ENCODE measurements at regions not wholly inside any gene's neighbourhood (a gene's known extent, or its start where the extent isn't known, plus 50 kb on each side); places are given as distances from the start of the nearest gene placed in this dataset.

DNA sequence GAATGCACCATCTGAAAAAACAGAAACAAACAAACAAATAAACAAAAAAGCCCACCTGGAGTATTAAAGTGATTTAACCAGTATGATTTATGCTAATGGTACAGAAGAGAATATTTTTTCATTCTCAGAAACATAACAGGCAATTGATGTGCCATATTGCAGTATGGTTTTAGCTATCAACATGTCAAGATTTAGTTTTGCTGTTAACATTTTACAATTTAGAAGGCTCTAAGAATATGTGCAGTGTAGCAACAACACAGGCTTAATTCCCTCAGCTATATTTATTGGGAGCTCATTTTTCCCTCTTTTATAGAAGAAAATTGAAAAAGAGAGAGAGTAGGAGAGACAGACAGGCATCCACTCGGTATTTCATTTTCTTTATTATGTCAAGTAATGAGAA, 1022.7 kb upstream of the CITED2 start:
- TF ChIP-seq RAD21 (conservative IDR thresholded peaks at IDR 0.05) = no peak
- TF ChIP-seq REST (IDR thresholded peaks at IDR 0.05; ENCODE audit: borderline replicate concordance) = no peak
- TF ChIP-seq SMC3 (conservative IDR thresholded peaks at IDR 0.05; ENCODE audit: poor library complexity) = no peak
- no peak for TF ChIP-seq MXI1 (conservative IDR thresholded peaks at IDR 0.05; ENCODE audit: poor library complexity, severe bottlenecking)
- TF ChIP-seq EZH2 (IDR thresholded peaks at IDR 0.05; ENCODE audit: borderline replicate concordance, insufficient read depth, low read length, poor library complexity, severe bottlenecking) = no peak
- TF ChIP-seq, protein P1, sequence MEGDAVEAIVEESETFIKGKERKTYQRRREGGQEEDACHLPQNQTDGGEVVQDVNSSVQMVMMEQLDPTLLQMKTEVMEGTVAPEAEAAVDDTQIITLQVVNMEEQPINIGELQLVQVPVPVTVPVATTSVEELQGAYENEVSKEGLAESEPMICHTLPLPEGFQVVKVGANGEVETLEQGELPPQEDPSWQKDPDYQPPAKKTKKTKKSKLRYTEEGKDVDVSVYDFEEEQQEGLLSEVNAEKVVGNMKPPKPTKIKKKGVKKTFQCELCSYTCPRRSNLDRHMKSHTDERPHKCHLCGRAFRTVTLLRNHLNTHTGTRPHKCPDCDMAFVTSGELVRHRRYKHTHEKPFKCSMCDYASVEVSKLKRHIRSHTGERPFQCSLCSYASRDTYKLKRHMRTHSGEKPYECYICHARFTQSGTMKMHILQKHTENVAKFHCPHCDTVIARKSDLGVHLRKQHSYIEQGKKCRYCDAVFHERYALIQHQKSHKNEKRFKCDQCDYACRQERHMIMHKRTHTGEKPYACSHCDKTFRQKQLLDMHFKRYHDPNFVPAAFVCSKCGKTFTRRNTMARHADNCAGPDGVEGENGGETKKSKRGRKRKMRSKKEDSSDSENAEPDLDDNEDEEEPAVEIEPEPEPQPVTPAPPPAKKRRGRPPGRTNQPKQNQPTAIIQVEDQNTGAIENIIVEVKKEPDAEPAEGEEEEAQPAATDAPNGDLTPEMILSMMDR (IDR thresholded peaks at IDR 0.05; ENCODE audit: poor library complexity, severe bottlenecking) = no peak
- TF ChIP-seq EP300 (conservative IDR thresholded peaks at IDR 0.05; ENCODE audit: poor library complexity, severe bottlenecking) = no peak
- H3K4me3 ChIP-seq (ENCODE audit: low read length) = no peak overlapping the region
- no peak overlapping the region for H2AFZ ChIP-seq (ENCODE audit: low read depth, low read length)
- no peaks in the 10 kb centered on the region for H3K9me2 ChIP-seq (ENCODE audit: insufficient read depth, low read length)
- H3K9ac ChIP-seq (ENCODE audit: low read length) = no peak overlapping the region
- H3F3A ChIP-seq (ENCODE audit: insufficient read depth, low read length, poor library complexity, severe bottlenecking) = no peaks in the 10 kb centered on the region
- H3K79me2 ChIP-seq (replicated peaks; ENCODE audit: insufficient read depth, low read length) = no peaks in the 10 kb centered on the region
- no peaks in the 10 kb centered on the region for H4K20me1 ChIP-seq (ENCODE audit: insufficient read depth)
- H3K4me2 ChIP-seq (ENCODE audit: low read length) = peak overlapping the region; percentile 13
- H3K27me3 ChIP-seq (ENCODE audit: insufficient read depth, low read depth, low read length) = no peaks in the 10 kb centered on the region
- H3K27ac ChIP-seq (ENCODE audit: low read length) = no peak overlapping the region
- no peaks in the 10 kb centered on the region for H3K9me3 ChIP-seq (ENCODE audit: low read length)
- no peaks in the 10 kb centered on the region for H3K36me3 ChIP-seq (ENCODE audit: insufficient read depth, low read length)

DNA sequence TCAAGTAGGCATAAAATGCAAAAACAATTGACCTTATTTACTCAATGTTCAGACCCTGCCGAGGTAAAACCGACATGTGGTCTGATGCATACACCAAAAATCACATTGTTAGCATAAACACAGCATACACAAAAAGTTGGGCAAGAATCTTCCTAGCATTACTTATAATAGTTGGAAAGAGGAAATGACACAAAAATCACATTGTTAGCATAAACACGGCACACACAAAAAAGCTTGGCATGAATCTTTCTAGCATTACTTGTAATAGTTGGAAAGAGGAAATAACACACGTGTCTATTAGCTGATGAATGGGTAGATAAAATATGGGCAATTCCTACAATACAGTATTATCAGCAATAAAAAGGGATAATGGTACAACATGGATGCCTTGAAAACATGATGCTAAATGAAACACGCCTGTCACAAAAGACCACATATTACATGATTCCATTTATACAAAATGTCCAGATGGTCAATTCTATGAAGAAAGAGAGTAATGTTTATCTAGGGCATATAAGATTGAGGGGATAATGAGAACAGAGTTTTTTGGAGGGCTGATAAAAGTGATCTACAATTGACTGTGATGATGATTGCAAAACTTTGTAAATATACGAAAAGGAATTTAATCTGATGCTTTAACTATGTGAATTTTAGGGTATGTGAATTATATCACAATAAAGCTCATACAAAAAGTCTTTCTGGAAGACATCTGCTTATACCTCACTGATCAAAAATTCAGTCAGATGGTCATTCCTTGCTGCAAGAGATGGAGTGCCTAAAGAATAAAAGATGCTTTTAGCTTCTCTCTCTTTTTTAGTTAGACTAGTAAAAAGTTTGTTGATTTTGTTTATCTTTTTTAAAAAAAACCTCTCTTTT, 1019.5 kb upstream of the CITED2 start:
- Histone ChIP-seq H3K36me3 (ENCODE audit: insufficient read depth, low read length) (no peaks in the 10 kb centered on the region), H2AFZ (ENCODE audit: low read depth, low read length) (no peak overlapping the region)

More for the DNA sequence above, 1019.5 kb upstream of the CITED2 start:
- H3K79me2 ChIP-seq (replicated peaks; ENCODE audit: insufficient read depth, low read length) = no peaks in the 10 kb centered on the region
- H3K9me3 ChIP-seq (ENCODE audit: low read length) = no peaks in the 10 kb centered on the region
- H3K27me3 ChIP-seq (ENCODE audit: insufficient read depth, low read depth, low read length) = no peaks in the 10 kb centered on the region
- no peak overlapping the region for H3K4me2 ChIP-seq (ENCODE audit: low read length)
- H3K4me3 ChIP-seq (ENCODE audit: low read length) = no peak overlapping the region
- no peak overlapping the region for H3K27ac ChIP-seq (ENCODE audit: low read length)
- no peaks in the 10 kb centered on the region for H3K9me2 ChIP-seq (ENCODE audit: insufficient read depth, low read length)
- no peak overlapping the region for H3K9ac ChIP-seq (ENCODE audit: low read length)
- H4K20me1 ChIP-seq (ENCODE audit: insufficient read depth) = no peaks in the 10 kb centered on the region
- no peak for TF ChIP-seq EP300 (conservative IDR thresholded peaks at IDR 0.05; ENCODE audit: poor library complexity, severe bottlenecking)
- TF ChIP-seq SMC3 (conservative IDR thresholded peaks at IDR 0.05; ENCODE audit: poor library complexity) = no peak
- no peak for TF ChIP-seq POLR2AphosphoS5 (IDR thresholded peaks at IDR 0.05)
- no peaks in the 10 kb centered on the region for H3F3A ChIP-seq (ENCODE audit: insufficient read depth, low read length, poor library complexity, severe bottlenecking)

Data from neural cell (in vitro differentiated cells).